Epithelial cell of esophagus (primary cell): ENCODE measurements at regions not wholly inside any gene's neighbourhood (a gene's known extent, or its start where the extent isn't known, plus 50 kb on each side); places are given as distances from the start of the nearest gene placed in this dataset.

ENCODE experiments used
- DNase-seq: peaks from one replicate; pipeline ENCODE4 v3.0.0; 2010; ENCODE audit warnings: low read depth
- H3K4me3 ChIP-seq: 2 replicates; pipeline ENCODE4 v1.5.1; 2011; ENCODE audit warnings: mild to moderate bottlenecking, low read length, control low read depth
- CTCF ChIP-seq: IDR thresholded peaks from 2 replicates; pipeline ENCODE4 v1.5.1; 2011; ENCODE audit warnings: low read depth, mild to moderate bottlenecking, low read length, control low read depth, inconsistent platforms; ENCODE audit not compliant: insufficient read depth; ENCODE audit errors: missing control alignments

GRCh38 chr7:12161146-12161545 is 49.9 kb upstream of the TMEM106B start:
- H3K4me3 ChIP-seq = no peak overlapping the region
- TF ChIP-seq CTCF = no peak

More at GRCh38 chr7:12161146-12161545, 49.9 kb upstream of the TMEM106B start:
- DNase-seq = no peak
